ENCODE measurements at regions not wholly inside any gene's neighbourhood (a gene's known extent, or its start where the extent isn't known, plus 50 kb on each side); places are given as distances from the start of the nearest gene placed in this dataset.

DNA sequence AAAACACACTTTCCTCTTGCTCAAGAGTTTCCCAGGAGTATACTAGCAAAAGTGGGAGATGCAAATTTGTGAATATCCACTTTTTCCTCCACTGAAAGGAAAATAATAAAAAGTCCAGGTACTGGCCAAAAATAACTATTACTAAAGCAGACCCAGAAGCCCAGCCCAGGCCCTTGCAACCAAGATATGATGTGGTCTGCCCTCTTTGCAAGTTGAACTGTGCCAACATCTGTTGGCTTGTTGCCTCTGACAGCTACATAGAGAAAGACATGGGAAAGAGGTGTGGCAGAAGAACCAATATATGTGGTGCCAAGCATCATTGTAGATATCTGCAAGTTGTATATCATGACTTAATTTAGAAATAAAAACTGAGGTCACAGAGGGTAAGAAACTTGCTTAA is 78.4 kb upstream of the JAG1 start:
- H3K36me3 ChIP-seq (ENCODE audit: control insufficient read depth in 4 of 4, insufficient read depth in 4 of 4, low read length in 3 of 4): no peaks in the 10 kb centered on the region
- ChIA-PET POLR2A (interaction anchor here (0.6 kb wide), 1 partner anchor 232 kb away, joined by 3 read pairs; no protein-coding TSS in a partner anchor), CTCF (no interaction called here)
- no peaks in the 10 kb centered on the region for H3K27me3 ChIP-seq (replicated peaks in 2 of 5; ENCODE audit: control insufficient read depth in 4 of 5, insufficient read depth in 5 of 5, low read length in 4 of 5)
- no peaks in the 10 kb centered on the region for H3K9me3 ChIP-seq (ENCODE audit: control extremely low read depth in 1 of 5, control insufficient read depth in 4 of 5, insufficient read depth in 2 of 5, low read depth in 1 of 5, low read length in 4 of 5)
- no peak overlapping the region for H3K27ac ChIP-seq (ENCODE audit: insufficient read depth in 1 of 2, low read depth in 1 of 2, low read length in 2 of 2, poor library complexity in 1 of 2, severe bottlenecking in 2 of 2)
- H3K4me3 ChIP-seq (ENCODE audit: control insufficient read depth in 1 of 7, extremely low read depth in 1 of 7, insufficient read depth in 4 of 7, low read depth in 2 of 7, low read length in 6 of 7): no peak overlapping the region
- H3K4me1 ChIP-seq (ENCODE audit: control extremely low read depth in 1 of 4, control insufficient read depth in 4 of 4, insufficient read depth in 4 of 4, low read length in 3 of 4): peaks cover 0 to 7% (median 3%) of the 10 kb centered on the region in 4 experiments
- DNase-seq: no peak

DNA sequence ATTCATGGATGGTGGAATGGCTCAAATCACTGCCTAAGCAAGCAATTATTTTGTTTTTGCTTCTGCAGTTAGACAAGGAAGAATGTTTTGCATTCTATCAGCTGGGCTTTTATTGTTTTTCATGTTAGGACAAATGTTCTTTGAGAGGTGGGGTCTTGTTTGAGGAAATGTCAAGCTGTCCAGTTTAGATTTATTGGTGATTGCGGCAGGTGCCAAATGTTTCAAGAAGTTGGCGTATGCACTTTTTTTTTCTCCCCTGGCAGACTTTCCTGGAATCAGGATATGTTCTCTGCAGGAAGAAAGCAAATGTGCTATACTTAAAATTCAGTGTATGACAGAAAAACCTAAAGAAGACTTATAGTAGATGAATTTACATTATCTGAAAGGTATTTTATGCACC is 81.0 kb upstream of the JAG1 start:
- ChIA-PET CTCF (no interaction called here), POLR2A (no interaction called here)
- WGBS (ENCODE audit: insufficient coverage): 13% methylated on average over 2 of the region's 2 CpGs
- H3K36me3 ChIP-seq (ENCODE audit: control insufficient read depth in 4 of 4, insufficient read depth in 4 of 4, low read length in 3 of 4): no peaks in the 10 kb centered on the region
- peaks cover 0 to 7% (median 3%) of the 10 kb centered on the region in 4 experiments for H3K4me1 ChIP-seq (ENCODE audit: control extremely low read depth in 1 of 4, control insufficient read depth in 4 of 4, insufficient read depth in 4 of 4, low read length in 3 of 4)
- H3K4me3 ChIP-seq (ENCODE audit: control insufficient read depth in 1 of 7, extremely low read depth in 1 of 7, insufficient read depth in 4 of 7, low read depth in 2 of 7, low read length in 6 of 7): no peak overlapping the region
- DNase-seq: no peak
- H3K9me3 ChIP-seq (ENCODE audit: control extremely low read depth in 1 of 5, control insufficient read depth in 4 of 5, insufficient read depth in 2 of 5, low read depth in 1 of 5, low read length in 4 of 5): no peaks in the 10 kb centered on the region
- no peaks in the 10 kb centered on the region for H3K27me3 ChIP-seq (replicated peaks in 2 of 5; ENCODE audit: control insufficient read depth in 4 of 5, insufficient read depth in 5 of 5, low read length in 4 of 5)
- H3K27ac ChIP-seq (ENCODE audit: insufficient read depth in 1 of 2, low read depth in 1 of 2, low read length in 2 of 2, poor library complexity in 1 of 2, severe bottlenecking in 2 of 2): no peak overlapping the region

DNA sequence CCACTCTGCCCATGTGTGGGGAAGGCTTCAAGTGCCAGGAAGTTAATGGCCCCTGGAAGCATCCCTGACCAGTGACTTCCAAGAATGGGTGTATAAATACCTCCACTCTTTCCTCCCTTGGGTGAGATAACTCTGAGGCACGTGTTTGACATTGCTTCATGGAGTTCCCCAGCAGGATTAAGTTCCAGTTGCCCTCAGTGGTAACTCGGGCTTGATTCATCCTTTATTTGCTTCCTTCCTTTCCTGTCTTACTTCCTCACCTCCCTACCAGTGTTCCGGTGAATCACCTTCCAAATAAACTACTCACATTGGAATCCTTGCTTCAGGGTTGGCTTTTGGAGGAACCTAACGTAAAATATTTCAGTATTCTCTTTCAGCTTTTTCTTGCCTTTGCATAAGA is 84.6 kb upstream of the JAG1 start:
- peaks cover 0 to 7% (median 3%) of the 10 kb centered on the region in 4 experiments for H3K4me1 ChIP-seq (ENCODE audit: control extremely low read depth in 1 of 4, control insufficient read depth in 4 of 4, insufficient read depth in 4 of 4, low read length in 3 of 4)
- 97% methylated on average over 4 of the region's 4 CpGs for WGBS (ENCODE audit: insufficient coverage)
- CTCF ChIA-PET: no interaction called here
- POLR2A ChIA-PET: no interaction called here
- no peak overlapping the region for H3K27ac ChIP-seq (ENCODE audit: insufficient read depth in 1 of 2, low read depth in 1 of 2, low read length in 2 of 2, poor library complexity in 1 of 2, severe bottlenecking in 2 of 2)
- no peaks in the 10 kb centered on the region for H3K9me3 ChIP-seq (ENCODE audit: control extremely low read depth in 1 of 5, control insufficient read depth in 4 of 5, insufficient read depth in 2 of 5, low read depth in 1 of 5, low read length in 4 of 5)
- no peak for DNase-seq
- H3K27me3 ChIP-seq (replicated peaks in 2 of 5; ENCODE audit: control insufficient read depth in 4 of 5, insufficient read depth in 5 of 5, low read length in 4 of 5): no peaks in the 10 kb centered on the region
- no peak overlapping the region for H3K4me3 ChIP-seq (ENCODE audit: control insufficient read depth in 1 of 7, extremely low read depth in 1 of 7, insufficient read depth in 4 of 7, low read depth in 2 of 7, low read length in 6 of 7)
- no peaks in the 10 kb centered on the region for H3K36me3 ChIP-seq (ENCODE audit: control insufficient read depth in 4 of 4, insufficient read depth in 4 of 4, low read length in 3 of 4)

DNA sequence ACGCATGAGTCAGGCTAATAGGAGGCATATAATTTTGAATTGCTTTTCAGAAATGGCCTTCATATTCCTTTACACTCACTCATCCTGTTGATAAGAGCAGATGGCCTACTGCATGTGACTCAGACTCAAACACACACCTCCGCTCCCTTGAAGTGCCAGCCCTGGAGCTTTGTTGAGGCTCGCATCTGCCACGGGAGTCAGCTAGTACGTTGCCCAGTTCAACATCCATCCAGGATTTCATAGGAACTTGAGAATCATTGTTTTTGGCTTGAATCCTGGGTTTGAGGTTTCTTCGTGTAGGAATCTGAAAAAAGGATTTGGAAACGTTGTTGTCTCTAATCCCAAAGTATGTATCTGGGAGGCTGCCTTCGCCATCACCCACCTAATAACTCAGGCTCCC is 87.4 kb upstream of the JAG1 start:
- 93% methylated on average over 7 of the region's 8 CpGs for whole genome bisulfite sequencing (ENCODE audit: insufficient coverage)
- ChIA-PET POLR2A (no interaction called here), CTCF (no interaction called here)
- H3K4me3 ChIP-seq (ENCODE audit: control insufficient read depth in 1 of 7, extremely low read depth in 1 of 7, insufficient read depth in 4 of 7, low read depth in 2 of 7, low read length in 6 of 7): no peak overlapping the region
- H3K27ac ChIP-seq (ENCODE audit: insufficient read depth in 1 of 2, low read depth in 1 of 2, low read length in 2 of 2, poor library complexity in 1 of 2, severe bottlenecking in 2 of 2): no peak overlapping the region
- no peak for DNase-seq
- no peaks in the 10 kb centered on the region for H3K4me1 ChIP-seq (ENCODE audit: control extremely low read depth in 1 of 4, control insufficient read depth in 4 of 4, insufficient read depth in 4 of 4, low read length in 3 of 4)
- no peaks in the 10 kb centered on the region for H3K36me3 ChIP-seq (ENCODE audit: control insufficient read depth in 4 of 4, insufficient read depth in 4 of 4, low read length in 3 of 4)
- no peaks in the 10 kb centered on the region for H3K27me3 ChIP-seq (replicated peaks in 2 of 5; ENCODE audit: control insufficient read depth in 4 of 5, insufficient read depth in 5 of 5, low read length in 4 of 5)
- no peaks in the 10 kb centered on the region for H3K9me3 ChIP-seq (ENCODE audit: control extremely low read depth in 1 of 5, control insufficient read depth in 4 of 5, insufficient read depth in 2 of 5, low read depth in 1 of 5, low read length in 4 of 5)

DNA sequence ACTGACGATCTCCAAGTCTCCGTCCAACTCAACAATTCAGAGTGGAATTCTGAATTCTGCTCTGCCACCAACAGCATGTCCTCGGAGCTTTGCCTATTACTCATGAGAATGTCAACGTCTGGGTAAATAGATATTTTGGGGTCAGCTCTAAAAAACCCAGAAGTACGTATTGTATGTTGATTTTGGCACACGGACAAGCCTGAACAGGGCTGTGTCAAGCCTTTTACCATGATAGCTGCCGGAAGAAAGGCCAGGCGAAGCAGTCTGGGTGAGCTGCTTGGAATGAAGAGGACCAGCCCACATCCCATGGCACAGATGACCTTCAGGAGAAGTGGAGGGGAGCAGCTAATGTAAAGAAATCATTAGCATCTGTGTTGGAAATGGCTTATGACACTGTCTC is 88.0 kb upstream of the JAG1 start:
- Histone ChIP-seq H3K36me3 (ENCODE audit: control insufficient read depth in 4 of 4, insufficient read depth in 4 of 4, low read length in 3 of 4) (no peaks in the 10 kb centered on the region), H3K4me3 (ENCODE audit: control insufficient read depth in 1 of 7, extremely low read depth in 1 of 7, insufficient read depth in 4 of 7, low read depth in 2 of 7, low read length in 6 of 7) (no peak overlapping the region), H3K9me3 (ENCODE audit: control extremely low read depth in 1 of 5, control insufficient read depth in 4 of 5, insufficient read depth in 2 of 5, low read depth in 1 of 5, low read length in 4 of 5) (no peaks in the 10 kb centered on the region), H3K4me1 (ENCODE audit: control extremely low read depth in 1 of 4, control insufficient read depth in 4 of 4, insufficient read depth in 4 of 4, low read length in 3 of 4) (no peaks in the 10 kb centered on the region), H3K27me3 (replicated peaks in 2 of 5; ENCODE audit: control insufficient read depth in 4 of 5, insufficient read depth in 5 of 5, low read length in 4 of 5) (no peaks in the 10 kb centered on the region), H3K27ac (ENCODE audit: insufficient read depth in 1 of 2, low read depth in 1 of 2, low read length in 2 of 2, poor library complexity in 1 of 2, severe bottlenecking in 2 of 2) (no peak overlapping the region)
- no peak for DNase-seq
- ChIA-PET POLR2A (no interaction called here), CTCF (no interaction called here)
- WGBS (ENCODE audit: insufficient coverage): 95% methylated on average over 8 of the region's 8 CpGs

DNA sequence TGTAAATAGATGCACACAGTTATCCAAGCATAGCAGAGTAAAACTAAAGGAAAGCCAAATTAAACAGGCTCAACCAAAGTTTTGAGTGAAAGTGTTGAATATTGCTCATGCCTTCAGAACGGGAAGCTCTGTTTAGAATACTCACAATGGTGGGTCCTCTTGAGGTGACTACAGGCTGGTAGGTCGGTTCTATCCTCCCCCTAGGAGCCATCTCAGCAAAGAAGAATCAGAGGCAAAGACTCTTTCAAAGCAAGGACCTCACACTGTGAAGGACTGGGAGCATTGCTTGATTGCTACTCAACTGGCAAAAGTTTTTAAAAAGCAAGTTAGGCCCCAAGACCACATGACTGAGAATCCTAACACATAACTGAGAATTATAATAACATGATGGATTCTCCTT is 88.4 kb upstream of the JAG1 start:
- Histone ChIP-seq H3K9me3 (ENCODE audit: control extremely low read depth in 1 of 5, control insufficient read depth in 4 of 5, insufficient read depth in 2 of 5, low read depth in 1 of 5, low read length in 4 of 5) (no peaks in the 10 kb centered on the region), H3K27ac (ENCODE audit: insufficient read depth in 1 of 2, low read depth in 1 of 2, low read length in 2 of 2, poor library complexity in 1 of 2, severe bottlenecking in 2 of 2) (no peak overlapping the region), H3K27me3 (replicated peaks in 2 of 5; ENCODE audit: control insufficient read depth in 4 of 5, insufficient read depth in 5 of 5, low read length in 4 of 5) (no peaks in the 10 kb centered on the region), H3K4me1 (ENCODE audit: control extremely low read depth in 1 of 4, control insufficient read depth in 4 of 4, insufficient read depth in 4 of 4, low read length in 3 of 4) (no peaks in the 10 kb centered on the region), H3K36me3 (ENCODE audit: control insufficient read depth in 4 of 4, insufficient read depth in 4 of 4, low read length in 3 of 4) (no peaks in the 10 kb centered on the region), H3K4me3 (ENCODE audit: control insufficient read depth in 1 of 7, extremely low read depth in 1 of 7, insufficient read depth in 4 of 7, low read depth in 2 of 7, low read length in 6 of 7) (no peak overlapping the region)
- POLR2A ChIA-PET: no interaction called here
- CTCF ChIA-PET: no interaction called here
- DNase-seq: no peak
- WGBS (ENCODE audit: insufficient coverage): 100% methylated on average over 1 of the region's 2 CpGs

DNA sequence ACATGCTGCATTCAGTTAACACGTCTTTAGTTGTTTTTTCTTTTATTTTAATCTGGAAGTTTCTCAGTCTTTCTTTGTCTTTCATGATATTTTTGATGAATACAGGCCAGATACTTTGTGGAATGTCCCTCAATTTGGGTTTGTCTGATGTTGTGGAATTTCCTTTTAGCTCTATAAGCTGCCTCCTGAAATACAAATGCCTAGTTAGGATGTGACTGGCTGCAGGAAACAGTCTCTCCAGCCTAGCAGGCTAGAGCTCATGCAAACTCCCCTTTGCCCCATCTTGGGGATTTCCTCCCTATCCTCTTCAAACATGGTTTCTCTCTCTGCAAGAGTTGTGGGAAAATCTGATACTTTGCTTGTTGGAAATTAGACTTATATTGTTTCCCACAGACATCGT is 89.3 kb upstream of the JAG1 start:
- Histone ChIP-seq H3K9me3 (ENCODE audit: control extremely low read depth in 1 of 5, control insufficient read depth in 4 of 5, insufficient read depth in 2 of 5, low read depth in 1 of 5, low read length in 4 of 5) (no peaks in the 10 kb centered on the region), H3K4me3 (ENCODE audit: control insufficient read depth in 1 of 7, extremely low read depth in 1 of 7, insufficient read depth in 4 of 7, low read depth in 2 of 7, low read length in 6 of 7) (no peak overlapping the region), H3K36me3 (ENCODE audit: control insufficient read depth in 4 of 4, insufficient read depth in 4 of 4, low read length in 3 of 4) (no peaks in the 10 kb centered on the region), H3K27ac (ENCODE audit: insufficient read depth in 1 of 2, low read depth in 1 of 2, low read length in 2 of 2, poor library complexity in 1 of 2, severe bottlenecking in 2 of 2) (no peak overlapping the region), H3K27me3 (replicated peaks in 2 of 5; ENCODE audit: control insufficient read depth in 4 of 5, insufficient read depth in 5 of 5, low read length in 4 of 5) (no peaks in the 10 kb centered on the region), H3K4me1 (ENCODE audit: control extremely low read depth in 1 of 4, control insufficient read depth in 4 of 4, insufficient read depth in 4 of 4, low read length in 3 of 4) (no peaks in the 10 kb centered on the region)
- WGBS (ENCODE audit: insufficient coverage): 100% methylated on average over 2 of the region's 2 CpGs
- POLR2A ChIA-PET: no interaction called here
- no peak for DNase-seq
- CTCF ChIA-PET: no interaction called here
